ENCODE measurements at regions not wholly inside any gene's neighbourhood (a gene's known extent, or its start where the extent isn't known, plus 50 kb on each side); places are given as distances from the start of the nearest gene placed in this dataset.
A peak's percentile ranks its signal among the peaks of the same experiment; 100 is the strongest.

GRCh38 chr6:120686492-120686891 is 647.8 kb downstream of the TBC1D32 start:
- DNase-seq (no peak), FAIRE-seq (no peak), ATAC-seq (no peak)
- no peak overlapping the region for H3K4me3 ChIP-seq
- no peaks in the 10 kb centered on the region for H3K4me1 ChIP-seq
- no peaks in the 10 kb centered on the region for H3K9me3 ChIP-seq
- no peaks in the 10 kb centered on the region for H3K36me3 ChIP-seq
- TF ChIP-seq CTCF (IDR thresholded peaks at IDR 0.05): no peak
- no peak overlapping the region for H3K27ac ChIP-seq
- intact Hi-C loops (cut with DNase I): no loop called here
- WGBS, 2 donors: 73 to 93% methylated on average over 3 of the region's 3 CpGs
- no peaks in the 10 kb centered on the region for H3K27me3 ChIP-seq

DNA sequence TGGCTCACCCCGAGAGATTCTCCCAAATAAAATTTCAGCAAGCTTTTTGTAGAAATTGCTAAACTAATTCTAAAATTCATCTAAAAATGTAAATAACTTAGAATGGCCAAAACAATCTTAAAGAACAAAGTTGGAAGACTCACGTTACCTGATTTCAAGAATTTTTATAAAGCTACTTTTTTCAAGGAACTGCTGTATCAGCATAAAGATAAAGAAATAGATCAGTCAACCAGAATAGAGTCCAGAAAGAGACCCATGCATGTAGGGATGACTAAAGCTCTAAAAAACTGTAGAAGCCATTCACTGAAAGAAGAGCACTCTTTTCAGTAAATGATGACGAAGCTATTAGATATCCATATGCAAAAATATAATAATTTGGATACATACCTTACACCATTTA is 652.1 kb downstream of the TBC1D32 start:
- no peak for TF ChIP-seq CTCF (IDR thresholded peaks at IDR 0.05)
- H3K36me3 ChIP-seq: no peaks in the 10 kb centered on the region
- 72 to 81% methylated on average over 3 of the region's 3 CpGs for WGBS, 2 donors
- ATAC-seq (no peak), DNase-seq (no peak), FAIRE-seq (no peak)
- H3K4me3 ChIP-seq: no peak overlapping the region
- intact Hi-C loops (cut with DNase I): no loop called here
- no peaks in the 10 kb centered on the region for H3K27me3 ChIP-seq
- H3K4me1 ChIP-seq: peaks cover 0 to 2% (median 0%) of the 10 kb centered on the region in 3 donors
- no peaks in the 10 kb centered on the region for H3K9me3 ChIP-seq
- H3K27ac ChIP-seq: no peak overlapping the region

DNA sequence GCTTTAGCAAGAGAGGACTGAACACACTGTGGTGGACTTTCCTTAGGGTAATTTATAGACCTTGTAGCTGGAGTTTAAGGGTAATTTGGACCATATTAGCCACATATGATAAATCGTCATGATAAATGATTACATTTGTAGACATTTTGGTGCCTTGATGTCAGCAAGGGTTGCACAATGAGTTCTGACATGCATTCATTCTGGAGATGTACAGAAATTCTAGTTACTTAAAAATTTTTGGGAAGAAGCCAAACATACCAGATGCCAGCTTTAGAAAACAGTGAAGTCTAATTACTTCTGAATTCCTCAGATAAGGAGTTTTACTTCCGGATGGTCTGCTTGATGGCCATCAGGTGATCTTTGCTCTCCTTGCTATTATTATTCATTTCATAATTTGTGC is 653.1 kb downstream of the TBC1D32 start:
- no peaks in the 10 kb centered on the region for H3K9me3 ChIP-seq
- no peaks in the 10 kb centered on the region for H3K36me3 ChIP-seq
- H3K4me1 ChIP-seq: peaks cover 0 to 2% (median 0%) of the 10 kb centered on the region in 3 donors
- H3K27me3 ChIP-seq: no peaks in the 10 kb centered on the region
- no peak for TF ChIP-seq CTCF (IDR thresholded peaks at IDR 0.05)
- no peak overlapping the region for H3K4me3 ChIP-seq
- H3K27ac ChIP-seq: no peak overlapping the region
- ATAC-seq (no peak), FAIRE-seq (no peak), DNase-seq (no peak)
- 19 to 31% methylated on average over 2 of the region's 2 CpGs for WGBS, 2 donors
- intact Hi-C loops (cut with DNase I): no loop called here

GRCh38 chr6:120675886-120676285 is 658.4 kb downstream of the TBC1D32 start:
- TF ChIP-seq CTCF (IDR thresholded peaks at IDR 0.05): no peak
- no peaks in the 10 kb centered on the region for H3K27me3 ChIP-seq
- intact Hi-C loops (cut with DNase I): no loop called here
- FAIRE-seq (no peak), ATAC-seq (no peak), DNase-seq (no peak)
- H3K36me3 ChIP-seq: no peaks in the 10 kb centered on the region
- 83 to 86% methylated on average over 3 of the region's 3 CpGs for WGBS, 2 donors
- H3K9me3 ChIP-seq: no peaks in the 10 kb centered on the region
- H3K4me1 ChIP-seq: peaks cover 0 to 4% (median 0%) of the 10 kb centered on the region in 3 donors
- H3K27ac ChIP-seq: no peak overlapping the region
- no peak overlapping the region for H3K4me3 ChIP-seq

GRCh38 chr6:120671519-120671918 is 662.8 kb downstream of the TBC1D32 start:
- ATAC-seq: peak in 1 of 4 donors; percentile 44

More at GRCh38 chr6:120671519-120671918, 662.8 kb downstream of the TBC1D32 start:
- no peaks in the 10 kb centered on the region for H3K36me3 ChIP-seq
- WGBS, 2 donors: 33 to 44% methylated on average over 4 of the region's 4 CpGs
- H3K4me1 ChIP-seq: peaks cover 0 to 4% (median 0%) of the 10 kb centered on the region in 3 donors
- H3K27me3 ChIP-seq: no peaks in the 10 kb centered on the region
- intact Hi-C loops (cut with DNase I): no loop called here
- no peak overlapping the region for H3K4me3 ChIP-seq
- FAIRE-seq (no peak), DNase-seq (no peak)
- H3K27ac ChIP-seq: no peak overlapping the region
- TF ChIP-seq CTCF (IDR thresholded peaks at IDR 0.05): no peak
- no peaks in the 10 kb centered on the region for H3K9me3 ChIP-seq
